ENCODE measurements at regions not wholly inside any gene's neighbourhood (a gene's known extent, or its start where the extent isn't known, plus 50 kb on each side); places are given as distances from the start of the nearest gene placed in this dataset.

DNA sequence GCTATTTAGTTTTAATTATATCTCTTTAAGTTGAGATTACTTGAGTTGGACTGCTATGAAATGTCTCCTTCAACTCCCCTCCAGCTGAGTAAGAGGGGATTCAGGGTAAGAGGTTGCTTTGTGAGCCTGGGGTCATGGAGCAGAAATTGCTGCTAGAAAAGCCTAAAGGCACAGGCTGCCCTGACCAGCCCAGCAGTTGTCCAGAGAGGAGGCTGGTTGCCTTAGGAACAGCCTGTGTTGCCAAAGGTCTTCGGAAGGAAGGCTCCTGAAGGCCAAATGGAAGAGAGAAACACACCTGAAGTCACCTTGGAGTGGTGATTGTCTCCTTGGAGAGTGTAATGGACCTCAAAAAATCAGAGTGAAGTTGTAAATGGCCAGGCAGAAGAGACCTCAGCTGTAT is 235.5 kb upstream of the PDE3A start:
- no peak overlapping the region for H3K4me2 ChIP-seq (ENCODE audit: insufficient read depth, low read length)
- H2AFZ ChIP-seq (ENCODE audit: low read depth, low read length), result no peak overlapping the region
- ChIA-PET CTCF (ENCODE audit: low intra/inter-chr PET ratio) (no interaction called here), POLR2A (no interaction called here)
- intact Hi-C loops (cut with micrococcal nuclease) (no loop called here), in situ Hi-C loops (cut with MboI) (no loop called here)
- no peak for DNase-seq (ENCODE audit: extremely low read depth in 1 of 4, low spot score in 3 of 4)
- no peak for ATAC-seq
- no peak for FAIRE-seq
- no peaks in the 10 kb centered on the region for H3K27me3 ChIP-seq (ENCODE audit: control insufficient read depth in 2 of 2, insufficient read depth in 2 of 2, low read length in 2 of 2)
- no peak overlapping the region for H3K27ac ChIP-seq (ENCODE audit: extremely low read depth, low read depth, low read length)
- H3K9me1 ChIP-seq (ENCODE audit: control insufficient read depth, insufficient read depth, low read length), result no peaks in the 10 kb centered on the region
- BruUV-seq (replicated peaks), result no TSS peak
- no peaks in the 10 kb centered on the region for H3K36me3 ChIP-seq (ENCODE audit: control insufficient read depth, insufficient read depth, low read length)
- no peaks in the 10 kb centered on the region for H3K4me1 ChIP-seq (replicated peaks in 1 of 2; ENCODE audit: control insufficient read depth in 2 of 2, insufficient read depth in 2 of 2, low read length in 2 of 2)
- no peaks in the 10 kb centered on the region for H3K9me3 ChIP-seq (replicated peaks; ENCODE audit: control insufficient read depth, insufficient read depth, low read depth, low read length)
- no peak overlapping the region for H3K4me3 ChIP-seq
- H4K20me1 ChIP-seq (replicated peaks; ENCODE audit: control insufficient read depth, insufficient read depth, low read length), result no peaks in the 10 kb centered on the region
- WGBS (ENCODE audit: insufficient coverage, low coverage, missing lambda C conversion rate), result 0% methylated on average over 1 of the region's 1 CpG
- H3K79me2 ChIP-seq (ENCODE audit: control insufficient read depth, insufficient read depth, low read length), result no peaks in the 10 kb centered on the region
- no peak overlapping the region for H3K9ac ChIP-seq (ENCODE audit: insufficient read depth in 1 of 2, low read depth in 2 of 2, low read length in 2 of 2)
- TF ChIP-seq ZKSCAN8 (CRISPR knock-in tag; IDR thresholded peaks at IDR 0.05), result no peak
- no peak for TF ChIP-seq ZNF408 (CRISPR knock-in tag; IDR thresholded peaks at IDR 0.05; ENCODE audit: low read depth)
- no peak for TF ChIP-seq MCM5 (IDR thresholded peaks at IDR 0.05; ENCODE audit: low read depth)

DNA sequence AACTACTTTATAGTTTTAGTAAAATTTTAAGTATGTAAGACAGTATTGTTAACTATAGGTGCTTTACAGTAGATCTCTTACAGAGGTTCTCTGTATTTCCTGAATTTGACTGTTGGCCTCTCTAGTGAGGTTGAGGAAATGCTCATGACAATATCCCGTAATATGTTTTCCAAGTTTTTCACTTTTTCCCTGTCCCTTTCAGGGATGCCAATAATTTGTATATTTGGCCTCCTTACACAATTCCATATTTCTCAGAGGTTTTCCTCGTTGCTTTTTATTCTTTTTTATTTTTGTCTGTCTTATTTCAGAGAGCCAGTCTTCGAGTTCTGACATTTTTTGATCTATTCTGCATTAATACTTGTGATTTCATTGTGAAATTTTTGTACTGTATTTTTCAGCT is 233.7 kb upstream of the PDE3A start:
- CTCF ChIA-PET (ENCODE audit: low intra/inter-chr PET ratio), result no interaction called here
- no peaks in the 10 kb centered on the region for H3K27me3 ChIP-seq (ENCODE audit: control insufficient read depth in 2 of 2, insufficient read depth in 2 of 2, low read length in 2 of 2)
- ATAC-seq, result no peak
- no peak for FAIRE-seq
- intact Hi-C loops (cut with micrococcal nuclease) (no loop called here), in situ Hi-C loops (cut with MboI) (no loop called here)
- H3K27ac ChIP-seq (ENCODE audit: extremely low read depth, low read depth, low read length), result no peak overlapping the region
- no peak overlapping the region for H3K4me2 ChIP-seq (ENCODE audit: insufficient read depth, low read length)
- POLR2A ChIA-PET, result no interaction called here
- no peaks in the 10 kb centered on the region for H3K9me3 ChIP-seq (replicated peaks; ENCODE audit: control insufficient read depth, insufficient read depth, low read depth, low read length)
- no peak overlapping the region for H2AFZ ChIP-seq (ENCODE audit: low read depth, low read length)
- no peaks in the 10 kb centered on the region for H3K79me2 ChIP-seq (ENCODE audit: control insufficient read depth, insufficient read depth, low read length)
- no peaks in the 10 kb centered on the region for H4K20me1 ChIP-seq (replicated peaks; ENCODE audit: control insufficient read depth, insufficient read depth, low read length)
- H3K9me1 ChIP-seq (ENCODE audit: control insufficient read depth, insufficient read depth, low read length), result no peaks in the 10 kb centered on the region
- 7% methylated on average over 3 of the region's 3 CpGs for WGBS (ENCODE audit: insufficient coverage, low coverage, missing lambda C conversion rate)
- H3K4me3 ChIP-seq, result no peak overlapping the region
- no TSS peak for BruUV-seq (replicated peaks)
- H3K4me1 ChIP-seq (replicated peaks in 1 of 2; ENCODE audit: control insufficient read depth in 2 of 2, insufficient read depth in 2 of 2, low read length in 2 of 2), result no peaks in the 10 kb centered on the region
- no peaks in the 10 kb centered on the region for H3K36me3 ChIP-seq (ENCODE audit: control insufficient read depth, insufficient read depth, low read length)
- H3K9ac ChIP-seq (ENCODE audit: insufficient read depth in 1 of 2, low read depth in 2 of 2, low read length in 2 of 2), result no peak overlapping the region
- DNase-seq (ENCODE audit: extremely low read depth in 1 of 4, low spot score in 3 of 4), result no peak
- TF ChIP-seq TAF15 (IDR thresholded peaks at IDR 0.05; ENCODE audit: low read depth, low read length) (no peak), IRF2 (CRISPR knock-in tag; IDR thresholded peaks at IDR 0.05) (no peak), KDM4B (IDR thresholded peaks at IDR 0.05; ENCODE audit: borderline replicate concordance in 2 of 2, low read depth in 1 of 2) (no peak), DDX20 (tag; IDR thresholded peaks at IDR 0.05; ENCODE audit: low read depth) (no peak), ZNF347 (CRISPR knock-in tag; IDR thresholded peaks at IDR 0.05; ENCODE audit: low read depth) (no peak), RBM17 (IDR thresholded peaks at IDR 0.05; ENCODE audit: borderline replicate concordance, low read depth, low read length) (no peak), RNF2 (IDR thresholded peaks at IDR 0.05) (no peak), TOE1 (IDR thresholded peaks at IDR 0.05; ENCODE audit: borderline replicate concordance) (no peak), TOE1 (CRISPR knock-in tag; IDR thresholded peaks at IDR 0.05; ENCODE audit: borderline replicate concordance, low read depth) (no peak), TBL1XR1 (IDR thresholded peaks at IDR 0.05; ENCODE audit: low read length in 2 of 2) (no peak), TFAP4 (CRISPR knock-in tag; IDR thresholded peaks at IDR 0.05; ENCODE audit: borderline replicate concordance) (no peak), ARID2 (IDR thresholded peaks at IDR 0.05) (no peak)

Data from K562 (cell line).